Spleen (tissue), 7 donors: ENCODE measurements at regions not wholly inside any gene's neighbourhood (a gene's known extent, or its start where the extent isn't known, plus 50 kb on each side); places are given as distances from the start of the nearest gene placed in this dataset.

Experiments used
- POLR2A ChIP-seq, 3 donors: fragments of 450-650 bp; IDR thresholded peaks; one replicate each; pipeline ENCODE4 v1.5.1; 2017; ENCODE audit warnings: antibody characterized with exemption in 3 of 3, mild to moderate bottlenecking in 1 of 3
- TF ChIP-seq, protein P1 (sequence below), 11 experiments: fragments of 200-600 bp in 7 of 11; fragments of 450-650 bp in 4 of 11; sonication (generic) in 4 of 11; IDR thresholded peaks in 8 of 11; conservative IDR thresholded peaks in 3 of 11; 1 replicate in 7 of 11; 2 replicates in 4 of 11; pipeline versions ENCODE4 v1.4.0 to v1.8.0; 2016 to 2021; ENCODE audit warnings: antibody characterized with exemption in 11 of 11, inconsistent platforms in 4 of 11, mild to moderate bottlenecking in 1 of 11
- donor health status: DM: no; HTN: no; CAD: no; lungs with moderate emphysema.
- donor health status: DM: no; HTN: no; CAD: no.
- donor health status: DM: no; HTN: no; CAD: no.

DNA sequence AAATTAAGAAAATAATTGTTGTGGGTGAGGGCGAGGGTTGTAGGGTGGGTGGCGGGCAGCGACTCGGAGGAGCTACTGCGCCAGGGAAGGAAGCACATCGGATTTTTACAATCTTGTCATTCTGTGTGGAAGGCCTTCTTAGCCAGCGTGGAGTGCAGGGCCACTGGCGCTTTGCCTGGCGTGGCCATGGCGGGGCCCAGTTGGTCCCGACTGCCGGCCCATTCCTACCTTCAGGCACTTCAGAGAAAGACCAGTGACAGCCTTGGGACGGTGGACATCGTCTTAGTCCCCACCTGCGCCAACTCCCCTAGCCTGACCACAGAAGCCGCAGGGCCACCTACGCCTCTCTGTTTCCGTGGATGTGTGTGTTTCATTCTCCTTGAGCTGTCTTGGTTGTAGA lies 136.9 kb upstream of the NEGR1 start:
- TF ChIP-seq POLR2A (IDR thresholded peaks at IDR 0.05): no peak
- TF ChIP-seq, protein P1, sequence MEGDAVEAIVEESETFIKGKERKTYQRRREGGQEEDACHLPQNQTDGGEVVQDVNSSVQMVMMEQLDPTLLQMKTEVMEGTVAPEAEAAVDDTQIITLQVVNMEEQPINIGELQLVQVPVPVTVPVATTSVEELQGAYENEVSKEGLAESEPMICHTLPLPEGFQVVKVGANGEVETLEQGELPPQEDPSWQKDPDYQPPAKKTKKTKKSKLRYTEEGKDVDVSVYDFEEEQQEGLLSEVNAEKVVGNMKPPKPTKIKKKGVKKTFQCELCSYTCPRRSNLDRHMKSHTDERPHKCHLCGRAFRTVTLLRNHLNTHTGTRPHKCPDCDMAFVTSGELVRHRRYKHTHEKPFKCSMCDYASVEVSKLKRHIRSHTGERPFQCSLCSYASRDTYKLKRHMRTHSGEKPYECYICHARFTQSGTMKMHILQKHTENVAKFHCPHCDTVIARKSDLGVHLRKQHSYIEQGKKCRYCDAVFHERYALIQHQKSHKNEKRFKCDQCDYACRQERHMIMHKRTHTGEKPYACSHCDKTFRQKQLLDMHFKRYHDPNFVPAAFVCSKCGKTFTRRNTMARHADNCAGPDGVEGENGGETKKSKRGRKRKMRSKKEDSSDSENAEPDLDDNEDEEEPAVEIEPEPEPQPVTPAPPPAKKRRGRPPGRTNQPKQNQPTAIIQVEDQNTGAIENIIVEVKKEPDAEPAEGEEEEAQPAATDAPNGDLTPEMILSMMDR (IDR thresholded peaks at IDR 0.05 in 8 of 11, conservative IDR thresholded peaks at IDR 0.05 in 3 of 11): no peak
